ENCODE measurements at regions not wholly inside any gene's neighbourhood (a gene's known extent, or its start where the extent isn't known, plus 50 kb on each side); places are given as distances from the start of the nearest gene placed in this dataset.
A peak's percentile ranks its signal among the peaks of the same experiment; 100 is the strongest.

- TF ChIP-seq, protein P1, sequence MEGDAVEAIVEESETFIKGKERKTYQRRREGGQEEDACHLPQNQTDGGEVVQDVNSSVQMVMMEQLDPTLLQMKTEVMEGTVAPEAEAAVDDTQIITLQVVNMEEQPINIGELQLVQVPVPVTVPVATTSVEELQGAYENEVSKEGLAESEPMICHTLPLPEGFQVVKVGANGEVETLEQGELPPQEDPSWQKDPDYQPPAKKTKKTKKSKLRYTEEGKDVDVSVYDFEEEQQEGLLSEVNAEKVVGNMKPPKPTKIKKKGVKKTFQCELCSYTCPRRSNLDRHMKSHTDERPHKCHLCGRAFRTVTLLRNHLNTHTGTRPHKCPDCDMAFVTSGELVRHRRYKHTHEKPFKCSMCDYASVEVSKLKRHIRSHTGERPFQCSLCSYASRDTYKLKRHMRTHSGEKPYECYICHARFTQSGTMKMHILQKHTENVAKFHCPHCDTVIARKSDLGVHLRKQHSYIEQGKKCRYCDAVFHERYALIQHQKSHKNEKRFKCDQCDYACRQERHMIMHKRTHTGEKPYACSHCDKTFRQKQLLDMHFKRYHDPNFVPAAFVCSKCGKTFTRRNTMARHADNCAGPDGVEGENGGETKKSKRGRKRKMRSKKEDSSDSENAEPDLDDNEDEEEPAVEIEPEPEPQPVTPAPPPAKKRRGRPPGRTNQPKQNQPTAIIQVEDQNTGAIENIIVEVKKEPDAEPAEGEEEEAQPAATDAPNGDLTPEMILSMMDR (IDR thresholded peaks at IDR 0.05) = no peak
- peaks cover 20% of the 10 kb centered on the region for H3K27me3 Mint-ChIP-seq (ENCODE audit: low read depth)
Measured at GRCh38 chr10:78193189-78193588, 159.5 kb downstream of the RPS24 start.

DNA sequence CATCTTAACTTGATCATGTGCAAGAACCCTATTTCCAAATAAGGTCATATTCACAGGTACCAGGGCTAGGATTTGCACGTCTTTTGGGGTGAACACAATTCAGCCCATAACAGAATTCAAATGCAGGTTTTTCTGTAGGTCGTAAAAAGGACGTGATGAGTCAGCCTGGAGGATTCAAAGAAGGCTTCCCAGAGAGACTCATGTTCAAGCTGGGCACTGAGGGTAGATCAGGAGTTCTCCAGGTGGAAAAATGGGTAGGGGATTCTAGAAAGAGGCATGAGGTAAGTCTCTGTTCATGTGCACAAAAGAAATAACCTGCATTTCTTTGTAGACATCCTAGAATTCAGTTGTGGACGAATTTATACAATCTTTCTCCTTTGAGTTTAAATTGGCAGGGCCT lies 160.4 kb downstream of the RPS24 start:
- DNase-seq (ENCODE audit: low spot score) = no peak
- H3K27ac Mint-ChIP-seq (ENCODE audit: unreplicated experiment) = no peak overlapping the region
- TF ChIP-seq, protein P1 (IDR thresholded peaks at IDR 0.05) = no peak
- H3K27me3 Mint-ChIP-seq (ENCODE audit: low read depth) = peaks cover 20% of the 10 kb centered on the region
- H3K4me3 Mint-ChIP-seq (ENCODE audit: unreplicated experiment) = no peak overlapping the region
- peaks cover 3% of the 10 kb centered on the region for H3K36me3 Mint-ChIP-seq (ENCODE audit: low read depth)
- no peaks in the 10 kb centered on the region for H3K4me1 Mint-ChIP-seq (ENCODE audit: low read depth)
- peaks cover 4% of the 10 kb centered on the region for H3K9me3 Mint-ChIP-seq (ENCODE audit: low read depth)

More at GRCh38 chr10:78193189-78193588, 159.5 kb downstream of the RPS24 start:
- no peak for DNase-seq (ENCODE audit: low spot score)
- Mint-ChIP-seq H3K36me3 (ENCODE audit: low read depth) (peaks cover 3% of the 10 kb centered on the region), H3K9me3 (ENCODE audit: low read depth) (peaks cover 4% of the 10 kb centered on the region), H3K27ac (ENCODE audit: unreplicated experiment) (peak overlapping the region; percentile 73), H3K4me3 (ENCODE audit: unreplicated experiment) (no peak overlapping the region), H3K4me1 (ENCODE audit: low read depth) (no peaks in the 10 kb centered on the region)

DNA sequence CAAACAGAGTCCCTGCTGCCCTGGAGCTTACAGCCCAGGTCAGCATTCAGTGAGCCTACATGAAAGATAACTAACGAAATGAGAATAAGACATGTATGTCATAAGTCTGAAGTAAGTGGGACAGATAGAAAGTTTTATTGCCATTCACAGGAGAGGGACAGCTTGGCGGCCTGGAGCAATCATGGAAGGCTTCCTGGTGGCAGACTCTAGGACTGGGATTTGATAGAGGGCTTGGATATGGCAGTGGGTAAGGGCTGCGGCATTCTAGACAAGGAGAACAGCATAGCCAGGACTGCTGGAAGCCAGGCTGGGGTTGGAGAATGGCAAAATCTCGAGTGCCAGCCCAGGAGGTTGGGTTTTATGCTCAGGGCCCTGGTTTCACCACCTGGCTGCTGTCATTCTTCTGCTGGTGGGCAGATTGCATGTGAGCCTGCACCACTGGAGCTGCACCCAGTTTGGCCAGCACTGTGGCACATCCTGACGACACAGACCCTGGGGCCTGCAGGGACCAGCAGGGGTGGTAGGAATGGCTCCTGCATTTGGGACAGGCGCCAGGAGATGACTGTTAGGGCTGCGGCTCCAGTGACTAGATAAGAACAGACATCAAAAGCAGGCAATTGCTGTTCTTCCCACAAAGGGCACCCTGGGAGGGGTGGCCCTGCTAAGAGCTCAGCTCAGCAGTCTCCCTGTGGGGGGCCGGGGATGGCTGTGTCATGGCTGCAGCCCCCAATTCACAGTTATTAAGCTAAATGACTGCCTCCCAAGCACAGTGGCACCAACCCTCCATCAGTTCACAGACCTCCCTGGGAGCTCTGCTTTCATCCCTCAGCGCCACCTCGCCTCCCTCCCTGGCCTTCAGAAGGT lies 161.1 kb downstream of the RPS24 start:
- peaks cover 4% of the 10 kb centered on the region for H3K9me3 Mint-ChIP-seq (ENCODE audit: low read depth)
- no peaks in the 10 kb centered on the region for H3K4me1 Mint-ChIP-seq (ENCODE audit: low read depth)
- H3K36me3 Mint-ChIP-seq (ENCODE audit: low read depth) = peaks cover 3% of the 10 kb centered on the region
- H3K27me3 Mint-ChIP-seq (ENCODE audit: low read depth) = peaks cover 20% of the 10 kb centered on the region
- DNase-seq (ENCODE audit: low spot score) = no peak
- H3K27ac Mint-ChIP-seq (ENCODE audit: unreplicated experiment) = no peak overlapping the region
- TF ChIP-seq, protein P1 (IDR thresholded peaks at IDR 0.05) = no peak
- no peak overlapping the region for H3K4me3 Mint-ChIP-seq (ENCODE audit: unreplicated experiment)

- no peak overlapping the region for H3K4me3 Mint-ChIP-seq (ENCODE audit: unreplicated experiment)
- peaks cover 21% of the 10 kb centered on the region for H3K27me3 Mint-ChIP-seq (ENCODE audit: low read depth)
- no peaks in the 10 kb centered on the region for H3K4me1 Mint-ChIP-seq (ENCODE audit: low read depth)
- H3K36me3 Mint-ChIP-seq (ENCODE audit: low read depth) = peaks cover 3% of the 10 kb centered on the region
- H3K9me3 Mint-ChIP-seq (ENCODE audit: low read depth) = peaks cover 4% of the 10 kb centered on the region
- no peak overlapping the region for H3K27ac Mint-ChIP-seq (ENCODE audit: unreplicated experiment)
- TF ChIP-seq, protein P1 (IDR thresholded peaks at IDR 0.05) = no peak
- DNase-seq (ENCODE audit: low spot score) = no peak
Measured at GRCh38 chr10:78196396-78196795, 162.7 kb downstream of the RPS24 start.

- H3K9me3 Mint-ChIP-seq (ENCODE audit: low read depth) = peaks cover 4% of the 10 kb centered on the region
- peaks cover 21% of the 10 kb centered on the region for H3K27me3 Mint-ChIP-seq (ENCODE audit: low read depth)
- H3K4me3 Mint-ChIP-seq (ENCODE audit: unreplicated experiment) = no peak overlapping the region
- DNase-seq (ENCODE audit: low spot score) = no peak
- no peaks in the 10 kb centered on the region for H3K4me1 Mint-ChIP-seq (ENCODE audit: low read depth)
- TF ChIP-seq, protein P1 (IDR thresholded peaks at IDR 0.05) = no peak
- peaks cover 3% of the 10 kb centered on the region for H3K36me3 Mint-ChIP-seq (ENCODE audit: low read depth)
- no peak overlapping the region for H3K27ac Mint-ChIP-seq (ENCODE audit: unreplicated experiment)
Measured at GRCh38 chr10:78196964-78197363, 163.3 kb downstream of the RPS24 start.
